ENCODE measurements at regions not wholly inside any gene's neighbourhood (a gene's known extent, or its start where the extent isn't known, plus 50 kb on each side); places are given as distances from the start of the nearest gene placed in this dataset.

GRCh38 chr18:41449612-41450011, 505.4 kb upstream of the PIK3C3 start:
- DNase-seq = no peak

DNA sequence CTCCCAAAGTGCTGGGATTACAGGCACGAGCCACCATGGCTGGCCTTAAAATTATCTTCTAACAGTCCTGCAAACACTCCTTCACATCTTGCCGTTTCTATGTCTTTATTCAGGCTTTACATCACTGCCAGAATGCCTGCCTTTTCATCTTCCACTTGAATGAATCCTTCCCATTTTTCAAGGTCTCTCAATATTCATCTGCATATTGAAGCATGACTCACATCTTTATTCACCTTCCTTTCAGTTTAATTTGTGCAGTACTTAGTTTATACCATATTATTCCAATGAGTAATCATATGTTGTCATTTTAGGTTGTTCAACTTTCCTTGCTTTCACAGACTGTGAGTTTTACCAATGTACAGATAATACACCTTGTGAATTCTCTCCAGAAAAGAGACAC, 510.1 kb upstream of the PIK3C3 start:
- no peak for DNase-seq

GRCh38 chr18:41436772-41437171, 518.3 kb upstream of the PIK3C3 start:
- no peak for DNase-seq

DNA sequence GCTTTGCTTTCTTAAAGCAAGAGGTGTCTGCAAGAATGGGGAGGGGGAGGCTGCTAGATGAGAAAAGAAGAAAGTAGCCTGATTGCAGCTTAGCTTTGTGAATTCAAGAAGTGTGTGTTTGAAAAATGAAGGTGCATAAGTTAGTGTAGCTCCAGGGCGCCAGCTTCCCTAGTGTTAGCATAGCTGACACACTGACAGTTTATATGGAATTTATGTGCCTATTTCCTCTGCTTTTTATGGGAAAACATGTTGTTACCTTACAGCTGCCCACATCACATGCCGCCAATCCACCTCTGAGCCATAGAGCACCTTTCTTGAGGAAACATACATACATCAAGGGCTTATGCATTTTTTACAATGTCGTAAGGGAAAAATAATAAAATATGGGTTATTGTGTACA, 536.4 kb upstream of the PIK3C3 start:
- DNase-seq = no peak

DNA sequence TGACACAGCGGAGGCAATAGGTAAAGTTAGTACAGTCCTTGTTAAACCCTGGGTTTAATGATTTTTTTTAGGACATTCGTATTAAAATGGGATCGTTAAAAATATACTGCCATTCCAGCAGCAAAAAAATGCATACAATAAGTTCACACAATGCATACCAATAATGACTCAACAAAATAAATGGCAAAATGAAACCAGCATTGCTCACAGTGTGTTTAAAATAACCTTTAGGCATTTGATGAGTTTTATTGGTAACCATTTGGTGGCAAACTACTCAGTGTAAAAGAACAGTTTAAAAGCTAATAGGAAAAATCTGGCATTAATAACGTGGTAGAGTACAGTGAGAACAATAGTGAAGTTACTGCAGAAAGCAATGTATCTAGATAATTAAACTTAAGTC, 539.0 kb upstream of the PIK3C3 start:
- DNase-seq = no peak

- DNase-seq = no peak
Observed at GRCh38 chr18:41410006-41410405, 545.0 kb upstream of the PIK3C3 start.

- DNase-seq = no peak
Observed at GRCh38 chr18:41406834-41407233, 548.2 kb upstream of the PIK3C3 start.

- DNase-seq = no peak
Observed at GRCh38 chr18:41396861-41397260, 558.2 kb upstream of the PIK3C3 start.

DNA sequence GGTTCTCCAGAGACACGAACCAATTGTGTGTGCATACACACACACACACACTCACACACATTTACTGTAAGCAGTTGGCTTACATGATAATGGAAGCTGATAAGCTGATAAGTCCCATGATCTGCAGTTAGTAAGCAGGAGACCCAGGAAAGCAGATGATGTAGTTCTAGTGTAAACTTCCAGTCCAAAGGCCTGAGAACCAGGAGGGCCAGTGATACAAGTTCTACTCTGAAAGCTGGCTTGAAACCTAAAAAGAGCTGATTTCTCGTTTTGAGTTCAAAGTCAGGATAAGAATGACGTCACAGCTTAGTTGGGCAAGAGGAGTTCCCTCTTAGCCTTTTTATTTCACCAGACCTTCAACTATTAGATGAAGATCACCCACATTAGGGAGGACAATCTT, 558.8 kb upstream of the PIK3C3 start:
- DNase-seq = no peak

DNA sequence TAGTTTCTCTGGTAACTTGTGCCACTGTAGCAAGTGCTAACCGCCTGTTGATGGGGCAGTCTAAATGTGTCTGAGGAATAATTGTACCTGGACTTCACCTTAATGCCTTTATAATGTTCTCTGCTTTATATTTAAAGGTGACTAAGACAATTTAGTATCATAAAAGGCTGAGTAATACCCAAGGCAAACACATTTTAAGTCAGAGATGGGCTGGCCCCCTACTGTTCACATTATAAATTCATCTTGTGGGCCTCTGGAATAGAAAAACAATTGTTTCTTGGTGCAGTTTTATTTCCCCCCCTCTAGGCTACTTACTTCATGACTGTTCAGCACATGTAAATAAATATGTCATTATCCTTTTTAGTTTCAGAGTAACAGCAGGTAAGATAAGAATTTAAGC, 559.3 kb upstream of the PIK3C3 start:
- DNase-seq = no peak

GRCh38 chr18:41391616-41392595, 563.1 kb upstream of the PIK3C3 start:
- DNase-seq = peak; percentile 69

- DNase-seq = no peak
Observed at GRCh38 chr18:41390309-41390708, 564.7 kb upstream of the PIK3C3 start.

DNA sequence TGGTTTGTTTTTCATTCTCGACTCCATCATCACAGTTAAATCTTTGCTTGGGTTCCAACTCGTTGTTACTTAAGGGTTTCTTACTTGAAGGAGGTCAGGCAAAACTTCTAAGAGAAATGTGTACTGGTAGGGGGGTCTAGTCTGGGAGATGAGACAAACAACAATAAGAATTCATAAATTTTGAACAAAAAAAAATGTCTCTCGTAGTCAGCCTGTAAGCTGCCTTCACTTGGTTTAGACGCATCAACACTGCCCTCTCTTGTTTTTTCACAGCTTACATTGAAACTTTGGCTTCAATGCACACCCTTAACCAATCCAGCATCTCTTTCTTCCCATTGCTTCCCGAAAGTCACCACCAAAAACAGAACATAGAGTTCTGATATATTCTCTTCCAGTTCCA, 576.4 kb upstream of the PIK3C3 start:
- DNase-seq = no peak

GRCh38 chr18:41373612-41374011, 581.4 kb upstream of the PIK3C3 start:
- DNase-seq = no peak

DNA sequence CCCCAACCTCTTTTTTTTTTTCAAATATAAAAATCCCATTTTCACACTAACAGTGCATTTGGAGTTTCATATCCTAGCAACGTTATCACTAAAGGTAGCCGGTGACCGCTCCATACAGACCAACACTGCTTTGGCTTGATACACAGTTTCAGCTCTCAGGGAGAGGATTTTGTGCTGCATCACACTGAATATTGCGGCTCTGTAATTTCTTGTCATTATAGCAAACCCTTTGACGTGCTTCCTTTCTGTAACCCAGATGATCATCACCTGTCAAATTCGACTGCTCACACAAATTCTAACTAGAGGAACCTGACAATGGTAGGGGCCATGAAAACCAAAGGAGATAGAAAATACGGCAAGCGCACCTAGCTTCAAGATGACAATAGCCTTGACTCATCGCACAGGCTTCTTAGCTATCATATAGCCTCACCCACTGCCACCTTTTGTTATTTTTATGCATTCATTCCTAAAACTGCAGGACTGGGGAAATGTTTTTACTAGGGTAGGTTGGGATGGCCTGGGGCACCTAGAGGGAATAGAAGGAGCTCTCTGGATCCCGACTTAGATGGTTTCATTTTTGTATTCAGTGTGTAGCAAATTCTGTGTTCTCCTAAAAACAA, 582.9 kb upstream of the PIK3C3 start:
- no peak for DNase-seq

DNA sequence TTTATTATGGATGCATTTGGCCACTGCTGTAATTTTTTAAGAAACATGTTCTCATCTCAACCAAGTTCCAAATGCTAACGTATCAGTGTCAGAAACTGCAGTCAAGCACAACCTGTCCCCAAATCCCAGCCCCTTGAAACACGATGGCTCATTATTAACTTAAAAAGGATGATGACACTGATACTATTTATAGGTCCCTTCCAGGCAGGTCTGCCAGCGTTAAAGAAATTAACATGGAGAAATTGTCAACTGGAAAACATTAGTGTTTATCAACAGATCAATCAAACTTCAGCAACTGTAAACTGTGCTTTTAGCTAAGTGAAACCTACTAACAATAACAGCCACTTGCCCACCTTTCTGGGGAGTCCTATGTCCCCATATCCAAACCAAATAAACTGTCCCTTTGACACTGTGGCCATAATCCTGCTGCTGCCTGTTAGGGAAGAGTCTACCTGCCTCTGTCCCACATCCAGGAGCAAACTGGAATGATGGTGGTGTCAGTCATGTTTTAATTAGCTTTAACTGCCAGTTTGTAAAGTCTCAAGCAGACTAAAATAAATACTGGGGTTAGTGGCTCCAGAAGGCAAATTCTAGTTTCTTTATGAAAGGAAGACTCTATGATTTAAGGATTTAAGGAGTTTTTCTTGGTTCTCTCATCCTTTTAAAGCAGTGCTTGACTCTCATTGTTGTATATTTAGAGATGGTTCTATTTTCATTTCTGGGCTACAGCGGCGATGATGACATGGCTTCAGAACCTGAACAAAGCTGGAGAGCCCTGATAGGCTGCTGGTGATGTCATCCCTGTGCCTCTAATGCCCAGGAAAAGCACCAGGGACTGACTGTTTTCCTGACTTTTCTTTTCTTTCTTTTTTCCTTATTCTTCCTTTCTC, 583.6 kb upstream of the PIK3C3 start:
- DNase-seq = no peak

GRCh38 chr18:41370740-41371139, 584.3 kb upstream of the PIK3C3 start:
- no peak for DNase-seq

DNA sequence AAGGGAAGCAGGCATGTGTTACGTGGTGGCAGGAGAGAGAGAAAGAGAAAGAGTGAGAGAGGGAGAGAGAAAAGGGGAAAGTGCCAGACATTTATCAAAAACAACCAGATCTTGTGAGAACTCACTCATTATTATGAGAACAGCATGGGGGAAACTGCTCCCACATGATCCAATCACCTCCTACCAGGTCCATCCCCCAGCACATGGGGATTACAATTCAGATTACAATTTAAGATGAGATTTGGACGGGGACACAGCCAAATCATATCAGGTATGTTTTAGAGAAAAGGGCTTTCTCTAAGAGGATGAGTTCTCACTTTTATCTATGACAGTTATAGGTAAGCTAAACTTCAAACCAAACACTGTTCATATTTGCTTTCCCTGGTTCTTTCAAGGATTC, 597.3 kb upstream of the PIK3C3 start:
- DNase-seq = no peak

DNA sequence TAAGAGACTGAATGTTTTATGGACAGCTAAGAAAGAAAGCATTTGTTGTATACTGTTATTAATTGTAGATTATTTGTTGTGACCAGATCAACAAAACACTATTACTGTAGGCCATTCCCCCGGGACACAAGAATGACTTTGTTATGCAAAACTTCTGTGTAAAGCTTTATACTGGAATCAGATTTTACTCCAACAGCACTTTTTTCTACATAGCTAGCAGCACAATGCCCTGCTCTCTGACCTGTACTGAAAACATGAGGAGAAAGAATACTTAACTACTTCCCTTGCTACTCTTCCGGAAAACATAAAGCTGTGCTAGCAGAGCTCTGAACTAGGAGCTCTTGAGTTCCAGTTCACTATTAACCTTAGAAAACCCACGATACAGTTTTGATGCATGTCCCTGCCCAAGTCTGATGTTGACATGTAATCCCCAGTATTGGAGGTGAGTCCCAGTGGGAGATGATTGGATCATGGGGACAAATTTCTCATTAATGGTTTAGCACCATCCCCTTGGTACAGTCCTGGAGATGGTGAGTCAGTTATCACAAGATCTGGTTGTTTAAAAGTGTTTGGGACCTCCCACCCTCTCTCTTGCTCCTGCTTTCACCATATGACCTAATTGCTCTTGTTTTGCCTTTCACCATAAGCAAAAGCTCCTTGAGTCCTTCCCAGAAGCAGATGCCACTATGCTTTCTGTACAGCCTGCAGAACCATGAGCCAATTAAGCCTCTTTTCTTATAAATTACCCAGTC, 601.1 kb upstream of the PIK3C3 start:
- no peak for DNase-seq

DNA sequence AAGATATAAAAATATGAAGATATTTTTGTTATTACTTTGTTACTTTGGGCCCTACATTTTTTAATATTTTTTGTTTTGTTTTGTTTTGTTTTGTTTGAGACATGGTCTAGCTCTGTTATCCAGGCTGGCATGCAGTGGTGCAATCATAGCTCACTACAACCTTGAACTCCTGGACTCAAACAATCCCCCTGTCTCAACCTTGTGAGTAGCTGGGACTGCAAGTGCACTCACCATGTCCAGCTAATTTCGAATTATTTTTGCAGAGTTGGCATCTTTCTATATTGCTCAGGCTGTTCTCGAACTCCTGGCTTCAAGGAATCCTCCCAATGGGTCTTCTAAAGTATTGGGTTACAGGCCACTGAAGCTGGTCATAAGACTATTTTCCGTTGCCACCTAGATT, 603.6 kb upstream of the PIK3C3 start:
- DNase-seq = no peak

DNA sequence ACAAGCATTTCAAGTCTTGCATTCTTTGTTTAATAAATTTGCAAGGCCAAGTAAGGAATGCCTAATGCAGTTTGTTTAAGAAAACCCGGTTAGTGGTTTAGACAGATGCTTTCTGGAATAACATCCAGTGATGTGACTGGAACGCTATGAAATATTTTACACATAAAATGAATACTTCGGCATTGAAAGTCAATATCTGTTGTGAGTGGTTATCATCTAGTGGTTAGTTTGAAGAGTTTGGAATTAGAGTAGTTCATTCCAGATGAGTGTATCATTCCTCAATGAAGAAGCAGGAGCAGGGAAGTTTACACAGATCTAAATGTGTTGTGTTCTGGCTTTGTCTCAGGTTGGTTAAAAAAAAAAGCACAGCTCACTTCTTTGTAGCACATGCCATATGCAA, 608.0 kb upstream of the PIK3C3 start:
- no peak for DNase-seq

GRCh38 chr18:41343808-41344207, 611.2 kb upstream of the PIK3C3 start:
- DNase-seq = no peak

DNA sequence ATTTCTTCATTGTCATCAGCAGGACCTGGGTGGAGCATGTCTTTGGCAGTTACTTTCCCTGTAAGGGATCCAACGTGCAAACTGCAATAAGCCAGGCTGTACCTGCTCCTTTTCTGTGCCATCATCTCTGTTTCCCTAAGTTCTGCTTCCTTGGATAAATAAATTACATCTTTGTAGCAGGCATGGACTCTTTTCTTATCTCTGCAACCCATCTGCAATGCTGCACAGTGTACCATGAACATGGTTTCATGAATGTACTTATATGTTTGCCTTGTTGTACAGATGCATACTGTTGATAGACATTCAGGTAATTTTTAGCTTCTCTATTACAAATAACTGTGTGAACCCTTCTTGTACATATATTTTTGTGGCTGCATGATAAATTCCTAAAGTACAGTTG, 616.7 kb upstream of the PIK3C3 start:
- no peak for DNase-seq

All from NCI-H1048 (cell line).